SHP77 treated with DMSO at 0.1 percent for 48 hours (cell line): ENCODE measurements at regions not wholly inside any gene's neighbourhood (a gene's known extent, or its start where the extent isn't known, plus 50 kb on each side); places are given as distances from the start of the nearest gene placed in this dataset.
"Not testable (repeated sequence)": the region's sequence is repeated elsewhere in the genome, so short reads cannot be mapped to it uniquely, and the experiment has no call there.

ENCODE experiments used
- DNase-seq: peaks from one replicate; lab custom pipeline; 2025; lab: John Stamatoyannopoulos, UW

- DNase-seq = no peak
Observed at GRCh38 chr2:43019025-43019367, 207.4 kb downstream of the ZFP36L2 start.

- no peak for DNase-seq
Observed at GRCh38 chr2:43018179-43019024, 208.0 kb downstream of the ZFP36L2 start.

- DNase-seq = no peak
Observed at GRCh38 chr2:43013821-43014345, 212.5 kb downstream of the ZFP36L2 start.

GRCh38 chr2:43012966-43013365 lies 213.4 kb downstream of the ZFP36L2 start:
- DNase-seq = no peak

GRCh38 chr2:43011158-43011491 lies 215.3 kb downstream of the ZFP36L2 start:
- no peak for DNase-seq

- DNase-seq = no peak
Observed at GRCh38 chr2:43010438-43011157, 215.8 kb downstream of the ZFP36L2 start.

- DNase-seq = no peak
Observed at GRCh38 chr2:43009448-43009847, 217.0 kb downstream of the ZFP36L2 start.

- DNase-seq = no peak
Observed at GRCh38 chr2:43008388-43008787, 216.0 kb upstream of the HAAO start.

- DNase-seq = no peak
Observed at GRCh38 chr2:43007901-43008300, 215.5 kb upstream of the HAAO start.

- DNase-seq = no peak
Observed at GRCh38 chr2:43006834-43007543, 214.6 kb upstream of the HAAO start.

- no peak for DNase-seq
Observed at GRCh38 chr2:43005975-43006833, 213.8 kb upstream of the HAAO start.

GRCh38 chr2:43005245-43005974 lies 213.0 kb upstream of the HAAO start:
- DNase-seq = no peak

- no peak for DNase-seq
Observed at GRCh38 chr2:43004879-43005244, 212.5 kb upstream of the HAAO start.

- not testable (repeated sequence) for DNase-seq
Observed at GRCh38 chr2:43004126-43004865, 211.9 kb upstream of the HAAO start.

- DNase-seq = no peak
Observed at GRCh38 chr2:43003702-43004101, 211.3 kb upstream of the HAAO start.

GRCh38 chr2:43001787-43002468 lies 209.5 kb upstream of the HAAO start:
- DNase-seq = no peak

- no peak for DNase-seq
Observed at GRCh38 chr2:43001055-43001378, 208.6 kb upstream of the HAAO start.

- no peak for DNase-seq
Observed at GRCh38 chr2:43000242-43001054, 208.1 kb upstream of the HAAO start.

GRCh38 chr2:42999856-43000241 lies 207.5 kb upstream of the HAAO start:
- DNase-seq = no peak
